Epithelial cell of prostate (primary cell): ENCODE measurements at regions not wholly inside any gene's neighbourhood (a gene's known extent, or its start where the extent isn't known, plus 50 kb on each side); places are given as distances from the start of the nearest gene placed in this dataset.
A peak's percentile ranks its signal among the peaks of the same experiment; 100 is the strongest.

Experiments used
- DNase-seq: peaks from one replicate; pipeline ENCODE4 v3.0.0-alpha.2; 2011; ENCODE audit warnings: low read depth, low spot score
- H3K27ac ChIP-seq: fragments of 450-650 bp; 2 replicates; pipeline ENCODE4 v1.5.1; 2017; ENCODE audit warnings: mild to moderate bottlenecking

GRCh38 chr18:45167631-45168280 lies 447.5 kb upstream of the SLC14A2 start:
- no peak for DNase-seq
- peak overlapping the region; percentile 90 for H3K27ac ChIP-seq

- H3K27ac ChIP-seq, result peak overlapping the region; percentile 90
- DNase-seq, result peak; percentile 73
Observed at GRCh38 chr18:45168866-45169600, 446.2 kb upstream of the SLC14A2 start.

GRCh38 chr18:45169610-45170009 lies 445.7 kb upstream of the SLC14A2 start:
- peak overlapping the region; percentile 90 for H3K27ac ChIP-seq
- no peak for DNase-seq

GRCh38 chr18:45171679-45172191 lies 443.5 kb upstream of the SLC14A2 start:
- H3K27ac ChIP-seq, result no peak overlapping the region
- no peak for DNase-seq

GRCh38 chr18:45173327-45173726 lies 441.9 kb upstream of the SLC14A2 start:
- DNase-seq, result no peak
- no peak overlapping the region for H3K27ac ChIP-seq

GRCh38 chr18:45173799-45174519 lies 441.3 kb upstream of the SLC14A2 start:
- no peak overlapping the region for H3K27ac ChIP-seq
- no peak for DNase-seq

- no peak for DNase-seq
Observed at GRCh38 chr18:45174629-45175136, 440.6 kb upstream of the SLC14A2 start.

GRCh38 chr18:45175511-45175910 lies 439.8 kb upstream of the SLC14A2 start:
- no peak overlapping the region for H3K27ac ChIP-seq
- DNase-seq, result no peak

More at GRCh38 chr18:45174629-45175136, 440.6 kb upstream of the SLC14A2 start:
- H3K27ac ChIP-seq, result no peak overlapping the region

GRCh38 chr18:45186832-45187231 lies 428.4 kb upstream of the SLC14A2 start:
- no peak overlapping the region for H3K27ac ChIP-seq

GRCh38 chr18:45191795-45192194 lies 423.5 kb upstream of the SLC14A2 start:
- no peak overlapping the region for H3K27ac ChIP-seq
- no peak for DNase-seq

More at GRCh38 chr18:45186832-45187231, 428.4 kb upstream of the SLC14A2 start:
- DNase-seq, result no peak

GRCh38 chr18:45197526-45197970 lies 417.7 kb upstream of the SLC14A2 start:
- no peak for DNase-seq
- H3K27ac ChIP-seq, result no peak overlapping the region

- H3K27ac ChIP-seq, result no peak overlapping the region
- DNase-seq, result no peak
Observed at GRCh38 chr18:45198526-45198925, 416.8 kb upstream of the SLC14A2 start.

- H3K27ac ChIP-seq, result no peak overlapping the region
Observed at GRCh38 chr18:45201029-45201428, 414.2 kb upstream of the SLC14A2 start.

GRCh38 chr18:45201489-45201888 lies 413.8 kb upstream of the SLC14A2 start:
- H3K27ac ChIP-seq, result no peak overlapping the region
- DNase-seq, result no peak

More at GRCh38 chr18:45201029-45201428, 414.2 kb upstream of the SLC14A2 start:
- no peak for DNase-seq

- no peak overlapping the region for H3K27ac ChIP-seq
- DNase-seq, result no peak
Observed at GRCh38 chr18:45202061-45202460, 413.2 kb upstream of the SLC14A2 start.

- H3K27ac ChIP-seq, result no peak overlapping the region
- no peak for DNase-seq
Observed at GRCh38 chr18:45203677-45204076, 411.6 kb upstream of the SLC14A2 start.

- no peak for DNase-seq
- H3K27ac ChIP-seq, result no peak overlapping the region
Observed at GRCh38 chr18:45207328-45207727, 407.9 kb upstream of the SLC14A2 start.

GRCh38 chr18:45208164-45208563 lies 407.1 kb upstream of the SLC14A2 start:
- no peak overlapping the region for H3K27ac ChIP-seq
- DNase-seq, result no peak

GRCh38 chr18:45212181-45213039 lies 402.9 kb upstream of the SLC14A2 start:
- H3K27ac ChIP-seq, result no peak overlapping the region
- no peak for DNase-seq

GRCh38 chr18:45213040-45213333 lies 402.3 kb upstream of the SLC14A2 start:
- no peak overlapping the region for H3K27ac ChIP-seq
- DNase-seq, result no peak
